ENCODE measurements at regions not wholly inside any gene's neighbourhood (a gene's known extent, or its start where the extent isn't known, plus 50 kb on each side); places are given as distances from the start of the nearest gene placed in this dataset.
A peak's percentile ranks its signal among the peaks of the same experiment; 100 is the strongest.

- no peaks in the 10 kb centered on the region for H3K36me3 ChIP-seq (ENCODE audit: control insufficient read depth, low read depth, low read length)
- no peak overlapping the region for H3K27ac ChIP-seq (ENCODE audit: low read length)
- no peaks in the 10 kb centered on the region for H3K27me3 ChIP-seq (ENCODE audit: control insufficient read depth, insufficient read depth, low read length)
- no peaks in the 10 kb centered on the region for H3K4me1 ChIP-seq (ENCODE audit: control insufficient read depth, low read depth, low read length)
- H3K9me3 ChIP-seq (ENCODE audit: control insufficient read depth, low read depth, low read length), result no peaks in the 10 kb centered on the region
- no peak overlapping the region for H3K4me3 ChIP-seq (ENCODE audit: low read length)
- no peak overlapping the region for H3K9ac ChIP-seq (ENCODE audit: low read length)
These were observed 1033.9 kb downstream of the NLGN4X start for GRCh38 chrX:5194806-5195205.

- Histone ChIP-seq H3K9me3 (ENCODE audit: control insufficient read depth, low read depth, low read length) (no peaks in the 10 kb centered on the region), H3K27ac (ENCODE audit: low read length) (no peak overlapping the region), H3K4me3 (ENCODE audit: low read length) (no peak overlapping the region), H3K9ac (ENCODE audit: low read length) (no peak overlapping the region), H3K4me1 (ENCODE audit: control insufficient read depth, low read depth, low read length) (peaks cover 4% of the 10 kb centered on the region), H3K27me3 (ENCODE audit: control insufficient read depth, insufficient read depth, low read length) (no peaks in the 10 kb centered on the region), H3K36me3 (ENCODE audit: control insufficient read depth, low read depth, low read length) (no peaks in the 10 kb centered on the region)
These were observed 1048.4 kb downstream of the NLGN4X start for GRCh38 chrX:5180135-5180741.

GRCh38 chrX:5176766-5177165 is 1051.9 kb downstream of the NLGN4X start:
- Histone ChIP-seq H3K4me3 (ENCODE audit: low read length) (no peak overlapping the region), H3K36me3 (ENCODE audit: control insufficient read depth, low read depth, low read length) (no peaks in the 10 kb centered on the region), H3K9me3 (ENCODE audit: control insufficient read depth, low read depth, low read length) (no peaks in the 10 kb centered on the region), H3K4me1 (ENCODE audit: control insufficient read depth, low read depth, low read length) (peaks cover 4% of the 10 kb centered on the region), H3K9ac (ENCODE audit: low read length) (no peak overlapping the region), H3K27me3 (ENCODE audit: control insufficient read depth, insufficient read depth, low read length) (no peaks in the 10 kb centered on the region), H3K27ac (ENCODE audit: low read length) (no peak overlapping the region)

GRCh38 chrX:5163663-5164062 is 1065.0 kb downstream of the NLGN4X start:
- H3K9me3 ChIP-seq (ENCODE audit: control insufficient read depth, low read depth, low read length), result no peaks in the 10 kb centered on the region

GRCh38 chrX:5155301-5155700 is 1073.4 kb downstream of the NLGN4X start:
- peak overlapping the region; percentile 9 for H3K9ac ChIP-seq (ENCODE audit: low read length)
- H3K27me3 ChIP-seq (ENCODE audit: control insufficient read depth, insufficient read depth, low read length), result no peaks in the 10 kb centered on the region
- no peaks in the 10 kb centered on the region for H3K36me3 ChIP-seq (ENCODE audit: control insufficient read depth, low read depth, low read length)
- no peak overlapping the region for H3K27ac ChIP-seq (ENCODE audit: low read length)
- H3K4me3 ChIP-seq (ENCODE audit: low read length), result peak overlapping the region; percentile 14
- H3K9me3 ChIP-seq (ENCODE audit: control insufficient read depth, low read depth, low read length), result no peaks in the 10 kb centered on the region
- peaks cover 16% of the 10 kb centered on the region for H3K4me1 ChIP-seq (ENCODE audit: control insufficient read depth, low read depth, low read length)

More at GRCh38 chrX:5163663-5164062, 1065.0 kb downstream of the NLGN4X start:
- H3K27me3 ChIP-seq (ENCODE audit: control insufficient read depth, insufficient read depth, low read length), result no peaks in the 10 kb centered on the region
- no peaks in the 10 kb centered on the region for H3K36me3 ChIP-seq (ENCODE audit: control insufficient read depth, low read depth, low read length)
- no peak overlapping the region for H3K9ac ChIP-seq (ENCODE audit: low read length)
- H3K27ac ChIP-seq (ENCODE audit: low read length), result no peak overlapping the region
- H3K4me3 ChIP-seq (ENCODE audit: low read length), result no peak overlapping the region
- peaks cover 11% of the 10 kb centered on the region for H3K4me1 ChIP-seq (ENCODE audit: control insufficient read depth, low read depth, low read length)

- Histone ChIP-seq H3K27ac (ENCODE audit: low read length) (no peak overlapping the region), H3K27me3 (ENCODE audit: control insufficient read depth, insufficient read depth, low read length) (no peaks in the 10 kb centered on the region), H3K9me3 (ENCODE audit: control insufficient read depth, low read depth, low read length) (no peaks in the 10 kb centered on the region), H3K9ac (ENCODE audit: low read length) (no peak overlapping the region), H3K4me3 (ENCODE audit: low read length) (no peak overlapping the region), H3K36me3 (ENCODE audit: control insufficient read depth, low read depth, low read length) (no peaks in the 10 kb centered on the region), H3K4me1 (ENCODE audit: control insufficient read depth, low read depth, low read length) (peaks cover 5% of the 10 kb centered on the region)
These were observed 1082.7 kb downstream of the NLGN4X start for GRCh38 chrX:5145957-5146356.

- Histone ChIP-seq H3K9me3 (ENCODE audit: control insufficient read depth, low read depth, low read length) (no peaks in the 10 kb centered on the region), H3K4me1 (ENCODE audit: control insufficient read depth, low read depth, low read length) (peaks cover 5% of the 10 kb centered on the region), H3K27me3 (ENCODE audit: control insufficient read depth, insufficient read depth, low read length) (no peaks in the 10 kb centered on the region), H3K9ac (ENCODE audit: low read length) (no peak overlapping the region), H3K27ac (ENCODE audit: low read length) (no peak overlapping the region), H3K4me3 (ENCODE audit: low read length) (no peak overlapping the region), H3K36me3 (ENCODE audit: control insufficient read depth, low read depth, low read length) (no peaks in the 10 kb centered on the region)
These were observed 1086.0 kb downstream of the NLGN4X start for GRCh38 chrX:5142644-5143043.

GRCh38 chrX:5122181-5122678 is 1106.4 kb downstream of the NLGN4X start:
- Histone ChIP-seq H3K4me1 (ENCODE audit: control insufficient read depth, low read depth, low read length) (no peaks in the 10 kb centered on the region), H3K4me3 (ENCODE audit: low read length) (no peak overlapping the region), H3K36me3 (ENCODE audit: control insufficient read depth, low read depth, low read length) (no peaks in the 10 kb centered on the region), H3K9me3 (ENCODE audit: control insufficient read depth, low read depth, low read length) (no peaks in the 10 kb centered on the region), H3K27ac (ENCODE audit: low read length) (no peak overlapping the region), H3K9ac (ENCODE audit: low read length) (no peak overlapping the region), H3K27me3 (ENCODE audit: control insufficient read depth, insufficient read depth, low read length) (no peaks in the 10 kb centered on the region)

GRCh38 chrX:5117816-5118215 is 1110.9 kb downstream of the NLGN4X start:
- Histone ChIP-seq H3K27ac (ENCODE audit: low read length) (no peak overlapping the region), H3K9ac (ENCODE audit: low read length) (no peak overlapping the region), H3K36me3 (ENCODE audit: control insufficient read depth, low read depth, low read length) (no peaks in the 10 kb centered on the region)

GRCh38 chrX:5113128-5113527 is 1115.5 kb downstream of the NLGN4X start:
- Histone ChIP-seq H3K4me3 (ENCODE audit: low read length) (no peak overlapping the region), H3K9me3 (ENCODE audit: control insufficient read depth, low read depth, low read length) (no peaks in the 10 kb centered on the region), H3K36me3 (ENCODE audit: control insufficient read depth, low read depth, low read length) (no peaks in the 10 kb centered on the region), H3K27ac (ENCODE audit: low read length) (no peak overlapping the region), H3K4me1 (ENCODE audit: control insufficient read depth, low read depth, low read length) (no peaks in the 10 kb centered on the region), H3K27me3 (ENCODE audit: control insufficient read depth, insufficient read depth, low read length) (no peaks in the 10 kb centered on the region), H3K9ac (ENCODE audit: low read length) (no peak overlapping the region)

More at GRCh38 chrX:5117816-5118215, 1110.9 kb downstream of the NLGN4X start:
- H3K4me1 ChIP-seq (ENCODE audit: control insufficient read depth, low read depth, low read length), result no peaks in the 10 kb centered on the region
- H3K27me3 ChIP-seq (ENCODE audit: control insufficient read depth, insufficient read depth, low read length), result no peaks in the 10 kb centered on the region
- no peak overlapping the region for H3K4me3 ChIP-seq (ENCODE audit: low read length)
- no peaks in the 10 kb centered on the region for H3K9me3 ChIP-seq (ENCODE audit: control insufficient read depth, low read depth, low read length)

GRCh38 chrX:5100004-5100403 is 1128.7 kb downstream of the NLGN4X start:
- no peak overlapping the region for H3K4me3 ChIP-seq (ENCODE audit: low read length)
- H3K9me3 ChIP-seq (ENCODE audit: control insufficient read depth, low read depth, low read length), result no peaks in the 10 kb centered on the region
- H3K4me1 ChIP-seq (ENCODE audit: control insufficient read depth, low read depth, low read length), result no peaks in the 10 kb centered on the region
- H3K36me3 ChIP-seq (ENCODE audit: control insufficient read depth, low read depth, low read length), result no peaks in the 10 kb centered on the region
- H3K9ac ChIP-seq (ENCODE audit: low read length), result no peak overlapping the region
- no peaks in the 10 kb centered on the region for H3K27me3 ChIP-seq (ENCODE audit: control insufficient read depth, insufficient read depth, low read length)
- H3K27ac ChIP-seq (ENCODE audit: low read length), result no peak overlapping the region

GRCh38 chrX:5086388-5086787 is 1142.3 kb downstream of the NLGN4X start:
- Histone ChIP-seq H3K4me1 (ENCODE audit: control insufficient read depth, low read depth, low read length) (peaks cover 8% of the 10 kb centered on the region), H3K9ac (ENCODE audit: low read length) (no peak overlapping the region), H3K36me3 (ENCODE audit: control insufficient read depth, low read depth, low read length) (no peaks in the 10 kb centered on the region), H3K4me3 (ENCODE audit: low read length) (no peak overlapping the region), H3K27ac (ENCODE audit: low read length) (no peak overlapping the region), H3K27me3 (ENCODE audit: control insufficient read depth, insufficient read depth, low read length) (no peaks in the 10 kb centered on the region), H3K9me3 (ENCODE audit: control insufficient read depth, low read depth, low read length) (no peaks in the 10 kb centered on the region)
